NT2/D1 (cell line): ENCODE measurements at regions not wholly inside any gene's neighbourhood (a gene's known extent, or its start where the extent isn't known, plus 50 kb on each side); places are given as distances from the start of the nearest gene placed in this dataset.
A peak's percentile ranks its signal among the peaks of the same experiment; 100 is the strongest.

Source experiments
- DNase-seq: peaks from one replicate; pipeline ENCODE4 v3.0.0-alpha.2; 2011; ENCODE audit warnings: low read depth, low spot score
- H3K27me3 ChIP-seq: 2 replicates; pipeline ENCODE4 v1.6.0; 2011; ENCODE audit warnings: mild to moderate bottlenecking; ENCODE audit not compliant: insufficient read length, insufficient read depth
- H3K36me3 ChIP-seq: 2 replicates; pipeline ENCODE4 v1.6.1; 2011; ENCODE audit warnings: mild to moderate bottlenecking, low read length, mixed read lengths; ENCODE audit not compliant: insufficient read depth, insufficient read length
- H3K4me1 ChIP-seq: 2 replicates; pipeline ENCODE4 v1.5.1; 2011; ENCODE audit not compliant: insufficient read depth, insufficient read length
- H3K4me3 ChIP-seq: 2 replicates; pipeline ENCODE4 v1.5.1; 2011; ENCODE audit warnings: low read depth; ENCODE audit not compliant: insufficient read length
- H3K9ac ChIP-seq: 2 replicates; pipeline ENCODE4 v1.6.0; 2011; ENCODE audit warnings: low read depth; ENCODE audit not compliant: insufficient read length
- H3K9me3 ChIP-seq: 2 replicates; pipeline ENCODE4 v1.5.1; 2011; ENCODE audit warnings: mild to moderate bottlenecking, low read length; ENCODE audit not compliant: insufficient read depth
- SUZ12 ChIP-seq: IDR thresholded peaks from 2 replicates; pipeline ENCODE4 v1.6.1; 2011; ENCODE audit not compliant: insufficient read length, insufficient read depth; ENCODE audit errors: extremely low read depth
- YY1 ChIP-seq: IDR thresholded peaks from 2 replicates; pipeline ENCODE4 v1.6.1; 2011; ENCODE audit not compliant: insufficient read length, insufficient read depth
- ZNF274 ChIP-seq: IDR thresholded peaks from 2 replicates; pipeline ENCODE4 v1.6.1; 2011; ENCODE audit warnings: mild to moderate bottlenecking, low read depth, low read length

DNA sequence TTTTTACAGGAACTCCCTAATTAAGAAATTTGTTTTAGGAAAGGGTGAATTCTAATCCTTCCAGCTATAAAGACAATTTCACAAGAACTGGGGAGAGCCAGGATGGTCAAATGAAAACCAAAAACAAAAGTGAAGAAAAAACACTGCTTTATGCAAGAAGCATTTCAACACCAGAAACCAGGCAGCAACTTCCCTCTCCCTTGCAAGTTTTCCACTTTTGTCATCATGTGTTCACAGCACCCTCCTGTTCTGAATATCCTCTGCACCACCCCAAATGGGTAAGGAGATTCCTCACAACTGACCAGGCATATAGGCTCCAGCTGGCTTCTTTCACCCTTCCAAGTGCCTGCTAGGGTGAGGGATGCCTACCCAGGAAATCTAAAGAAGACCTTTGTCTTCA, 328.1 kb downstream of the TBC1D4 start:
- H3K4me3 ChIP-seq = no peak overlapping the region
- H3K4me1 ChIP-seq = no peaks in the 10 kb centered on the region
- H3K36me3 ChIP-seq = no peaks in the 10 kb centered on the region
- TF ChIP-seq SUZ12 (no peak), YY1 (no peak), ZNF274 (no peak)
- no peak for DNase-seq
- no peaks in the 10 kb centered on the region for H3K9me3 ChIP-seq
- no peaks in the 10 kb centered on the region for H3K27me3 ChIP-seq
- no peak overlapping the region for H3K9ac ChIP-seq

DNA sequence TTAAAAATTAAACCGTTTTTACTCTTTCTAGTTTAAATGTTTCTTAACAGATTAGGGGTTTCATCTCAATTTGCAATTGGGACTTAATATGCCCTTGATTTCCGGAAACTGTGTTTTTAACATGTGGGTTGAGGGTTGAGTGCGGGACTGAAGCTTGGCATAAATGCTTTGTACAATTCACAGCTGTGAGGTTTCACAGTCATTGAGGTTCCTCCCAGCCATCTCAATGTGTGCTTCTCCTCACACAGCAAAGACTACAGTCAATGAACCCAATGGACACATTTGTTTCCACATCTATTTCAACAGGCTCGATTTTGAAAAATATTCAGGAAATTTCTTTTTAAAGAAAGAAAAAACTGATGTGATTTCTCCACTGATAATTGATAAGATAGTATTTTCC, 328.6 kb downstream of the TBC1D4 start:
- H3K4me1 ChIP-seq = no peaks in the 10 kb centered on the region
- no peak overlapping the region for H3K4me3 ChIP-seq
- H3K36me3 ChIP-seq = no peaks in the 10 kb centered on the region
- H3K27me3 ChIP-seq = no peaks in the 10 kb centered on the region
- H3K9ac ChIP-seq = no peak overlapping the region
- TF ChIP-seq SUZ12 (no peak), ZNF274 (no peak), YY1 (no peak)
- no peak for DNase-seq
- H3K9me3 ChIP-seq = no peaks in the 10 kb centered on the region

DNA sequence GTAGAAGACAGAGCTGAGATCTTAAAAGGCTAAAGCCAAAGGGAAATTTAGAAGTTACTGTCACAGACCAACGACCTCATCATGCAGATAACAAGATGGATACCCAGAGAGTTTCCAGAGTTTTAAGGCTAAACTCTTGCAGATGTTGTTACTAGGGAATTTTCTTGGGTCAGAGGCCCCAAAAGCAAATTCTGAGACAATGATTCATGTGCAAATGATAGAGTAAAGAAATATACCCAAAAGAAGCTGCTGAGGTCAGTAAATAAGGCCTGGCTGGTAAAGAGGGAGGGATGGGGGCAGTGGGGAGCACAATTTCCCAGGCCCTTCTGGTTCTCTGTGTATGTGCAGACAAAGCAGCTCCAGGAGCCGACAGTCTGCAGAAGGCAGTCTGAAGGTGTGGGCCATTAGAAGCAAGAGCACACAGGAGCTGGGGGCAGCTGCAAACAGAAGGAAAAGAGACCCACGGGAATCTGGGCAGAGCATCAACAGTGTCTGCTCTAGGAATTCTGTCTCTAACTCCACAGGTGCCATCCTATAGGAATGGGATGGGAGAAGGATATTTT, 330.8 kb downstream of the TBC1D4 start:
- Histone ChIP-seq H3K9ac (no peak overlapping the region), H3K4me3 (no peak overlapping the region), H3K9me3 (no peaks in the 10 kb centered on the region), H3K36me3 (no peaks in the 10 kb centered on the region), H3K4me1 (no peaks in the 10 kb centered on the region), H3K27me3 (no peaks in the 10 kb centered on the region)
- peak; percentile 1 for DNase-seq
- TF ChIP-seq YY1 (no peak), SUZ12 (no peak), ZNF274 (no peak)

DNA sequence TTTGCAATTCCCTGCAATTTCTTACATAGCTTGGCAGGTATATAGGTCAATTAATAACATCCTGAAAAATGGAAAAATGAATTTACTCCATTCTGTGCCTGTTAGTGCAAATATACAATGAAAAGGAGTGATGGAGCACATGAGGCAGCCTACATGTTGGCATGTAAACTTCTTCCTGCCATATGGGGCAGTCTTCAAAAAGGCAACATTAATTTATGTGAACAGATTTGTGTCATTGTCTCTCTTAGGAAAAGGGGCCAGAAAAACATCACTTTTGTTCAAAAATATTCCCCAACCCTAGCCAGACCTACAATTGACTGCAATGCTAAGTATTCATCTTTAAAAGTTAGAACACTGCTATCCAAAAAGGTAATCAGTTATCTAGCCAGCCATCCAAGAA, 332.2 kb downstream of the TBC1D4 start:
- TF ChIP-seq YY1 = no peak
- no peak for TF ChIP-seq ZNF274
- TF ChIP-seq SUZ12 = no peak
- Histone ChIP-seq H3K27me3 (no peaks in the 10 kb centered on the region), H3K36me3 (no peaks in the 10 kb centered on the region), H3K4me1 (no peaks in the 10 kb centered on the region), H3K9ac (no peak overlapping the region), H3K9me3 (no peaks in the 10 kb centered on the region), H3K4me3 (no peak overlapping the region)
- DNase-seq = no peak

DNA sequence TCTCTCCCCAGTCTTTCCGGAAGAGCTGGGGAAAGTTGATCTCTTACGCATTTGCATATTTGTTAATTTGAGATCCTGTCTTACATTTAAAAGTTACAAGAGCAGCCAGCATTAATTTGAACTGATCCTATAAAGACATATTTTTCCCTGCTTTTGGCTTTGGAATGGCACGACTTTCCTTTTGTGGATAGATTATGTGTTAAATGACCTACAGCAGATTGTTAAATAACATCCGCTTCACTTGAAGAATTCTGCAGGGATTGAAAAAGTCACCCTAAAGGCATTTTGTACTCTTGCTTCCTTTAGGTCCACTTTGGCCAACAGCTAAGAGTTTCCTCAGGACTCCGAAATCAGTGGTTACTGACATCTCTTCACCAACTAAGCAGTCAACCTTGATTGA, 334.0 kb downstream of the TBC1D4 start:
- Histone ChIP-seq H3K4me3 (no peak overlapping the region), H3K9ac (no peak overlapping the region), H3K36me3 (no peaks in the 10 kb centered on the region), H3K27me3 (no peaks in the 10 kb centered on the region), H3K4me1 (no peaks in the 10 kb centered on the region), H3K9me3 (no peaks in the 10 kb centered on the region)
- TF ChIP-seq YY1 = no peak
- no peak for TF ChIP-seq SUZ12
- TF ChIP-seq ZNF274 = no peak
- no peak for DNase-seq

DNA sequence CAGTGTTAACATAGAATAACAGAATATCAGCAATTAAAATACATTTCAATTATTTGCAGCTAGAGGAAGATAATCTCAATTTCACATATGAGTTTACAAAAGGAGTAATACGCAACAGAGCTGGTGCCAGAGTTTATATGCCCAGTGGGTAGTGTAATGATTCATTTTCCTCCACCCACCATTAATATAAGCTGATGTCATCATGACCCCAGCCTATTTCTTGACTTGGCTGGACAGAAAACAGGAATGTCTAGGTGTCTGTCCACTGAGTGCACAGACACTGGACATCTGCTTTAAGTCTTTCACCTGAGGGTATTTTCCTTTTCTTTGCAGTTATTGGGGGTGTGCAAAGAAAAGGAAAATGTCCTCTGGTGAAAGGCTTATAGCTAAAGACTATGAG, 335.5 kb downstream of the TBC1D4 start:
- no peaks in the 10 kb centered on the region for H3K27me3 ChIP-seq
- H3K4me3 ChIP-seq = no peak overlapping the region
- no peak for TF ChIP-seq YY1
- no peak for TF ChIP-seq SUZ12
- TF ChIP-seq ZNF274 = no peak
- no peaks in the 10 kb centered on the region for H3K9me3 ChIP-seq
- H3K4me1 ChIP-seq = no peaks in the 10 kb centered on the region
- DNase-seq = no peak
- no peaks in the 10 kb centered on the region for H3K36me3 ChIP-seq
- H3K9ac ChIP-seq = no peak overlapping the region

DNA sequence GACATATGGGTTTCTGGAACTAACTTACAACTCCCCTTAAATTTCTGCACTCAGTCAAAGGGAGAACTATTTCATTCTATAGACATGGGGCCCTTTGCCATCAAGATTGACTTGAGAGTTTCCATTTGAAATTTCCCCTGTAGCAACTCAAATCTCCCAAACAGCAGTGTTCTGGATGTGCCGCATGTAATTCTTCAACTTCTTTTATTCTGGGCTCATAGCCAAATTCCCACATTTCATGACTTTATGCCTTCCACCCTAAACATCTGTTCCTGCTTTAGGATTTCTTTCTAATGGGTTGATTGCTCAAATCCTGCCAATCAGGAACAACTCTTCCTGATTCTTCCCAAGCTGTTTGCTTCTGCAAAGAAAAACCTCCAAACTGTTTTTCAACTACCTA, 336.0 kb downstream of the TBC1D4 start:
- Histone ChIP-seq H3K36me3 (no peaks in the 10 kb centered on the region), H3K27me3 (no peaks in the 10 kb centered on the region), H3K9ac (no peak overlapping the region), H3K4me3 (no peak overlapping the region), H3K4me1 (no peaks in the 10 kb centered on the region), H3K9me3 (no peaks in the 10 kb centered on the region)
- TF ChIP-seq ZNF274 (no peak), YY1 (no peak), SUZ12 (no peak)
- no peak for DNase-seq

DNA sequence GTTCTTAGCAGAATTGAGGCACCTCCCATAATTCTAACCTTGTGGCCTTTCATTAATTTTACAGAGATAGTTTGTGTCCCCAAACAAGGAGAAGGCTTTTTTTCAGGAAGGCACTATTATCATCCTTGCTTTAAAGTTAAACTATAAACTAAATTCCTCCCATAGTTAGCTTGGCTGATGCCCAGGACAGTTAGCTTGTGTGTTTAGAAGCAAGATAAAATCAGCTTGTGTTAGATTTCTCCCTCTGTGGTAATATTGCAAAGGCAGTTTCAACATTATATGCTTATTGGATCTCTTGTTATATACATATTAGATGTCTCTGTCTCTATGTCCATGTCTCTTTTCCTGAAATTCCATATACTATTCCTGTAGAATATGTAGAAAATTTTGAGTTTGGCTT, 342.7 kb downstream of the TBC1D4 start:
- Histone ChIP-seq H3K9ac (no peak overlapping the region), H3K4me1 (no peaks in the 10 kb centered on the region), H3K4me3 (no peak overlapping the region), H3K9me3 (peaks cover 18% of the 10 kb centered on the region; the same call in 1 of the 2 replicates), H3K36me3 (no peaks in the 10 kb centered on the region), H3K27me3 (no peaks in the 10 kb centered on the region)
- TF ChIP-seq YY1 (no peak), SUZ12 (no peak), ZNF274 (no peak)
- DNase-seq = no peak
